ENCODE measurements at regions not wholly inside any gene's neighbourhood (a gene's known extent, or its start where the extent isn't known, plus 50 kb on each side); places are given as distances from the start of the nearest gene placed in this dataset.

DNA sequence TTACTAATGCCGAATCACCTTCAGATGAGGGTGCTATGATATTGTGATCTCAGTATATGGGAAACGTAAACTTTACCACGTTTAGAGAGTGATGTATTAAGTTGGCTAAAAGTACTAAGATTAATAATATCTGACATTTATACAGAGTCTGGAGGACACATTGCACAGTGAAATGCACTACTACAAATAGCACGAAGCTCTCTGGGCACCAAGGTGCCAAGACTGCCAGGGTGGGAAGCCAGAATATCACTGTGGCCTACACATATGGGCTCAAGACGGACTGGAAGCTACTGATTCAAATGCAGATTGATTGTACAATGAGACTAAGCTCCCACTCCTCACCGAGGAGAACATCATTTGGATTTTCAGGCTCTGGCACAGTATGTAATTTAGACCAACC, 113.3 kb upstream of the LIPC start:
- no peak for TF ChIP-seq POLR2AphosphoS5 (IDR thresholded peaks at IDR 0.05)
- no peak for TF ChIP-seq EP300 (IDR thresholded peaks at IDR 0.05)
- TF ChIP-seq, protein P1, sequence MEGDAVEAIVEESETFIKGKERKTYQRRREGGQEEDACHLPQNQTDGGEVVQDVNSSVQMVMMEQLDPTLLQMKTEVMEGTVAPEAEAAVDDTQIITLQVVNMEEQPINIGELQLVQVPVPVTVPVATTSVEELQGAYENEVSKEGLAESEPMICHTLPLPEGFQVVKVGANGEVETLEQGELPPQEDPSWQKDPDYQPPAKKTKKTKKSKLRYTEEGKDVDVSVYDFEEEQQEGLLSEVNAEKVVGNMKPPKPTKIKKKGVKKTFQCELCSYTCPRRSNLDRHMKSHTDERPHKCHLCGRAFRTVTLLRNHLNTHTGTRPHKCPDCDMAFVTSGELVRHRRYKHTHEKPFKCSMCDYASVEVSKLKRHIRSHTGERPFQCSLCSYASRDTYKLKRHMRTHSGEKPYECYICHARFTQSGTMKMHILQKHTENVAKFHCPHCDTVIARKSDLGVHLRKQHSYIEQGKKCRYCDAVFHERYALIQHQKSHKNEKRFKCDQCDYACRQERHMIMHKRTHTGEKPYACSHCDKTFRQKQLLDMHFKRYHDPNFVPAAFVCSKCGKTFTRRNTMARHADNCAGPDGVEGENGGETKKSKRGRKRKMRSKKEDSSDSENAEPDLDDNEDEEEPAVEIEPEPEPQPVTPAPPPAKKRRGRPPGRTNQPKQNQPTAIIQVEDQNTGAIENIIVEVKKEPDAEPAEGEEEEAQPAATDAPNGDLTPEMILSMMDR (IDR thresholded peaks at IDR 0.05), result no peak
